Keratinocyte (primary cell): ENCODE measurements at regions not wholly inside any gene's neighbourhood (a gene's known extent, or its start where the extent isn't known, plus 50 kb on each side); places are given as distances from the start of the nearest gene placed in this dataset.
"Not testable (repeated sequence)": the region's sequence is repeated elsewhere in the genome, so short reads cannot be mapped to it uniquely, and the experiment has no call there.

Source experiments
- DNase-seq: peaks from one replicate; pipeline ENCODE4 v3.0.0-alpha.2; 2011; ENCODE audit warnings: low read depth, missing footprints, low spot score
- FAIRE-seq: peaks from 2 replicates; lab custom pipeline; 2011; peaks lifted over from hg19 to GRCh38; lab: Jason Lieb, UNC
- H2AFZ ChIP-seq: 2 replicates; pipeline ENCODE4 v1.6.0; 2012; ENCODE audit warnings: low read length, control low read depth, inconsistent platforms; ENCODE audit not compliant: control insufficient read depth
- H3K27ac ChIP-seq: 2 replicates; pipeline ENCODE4 v1.5.1; 2011; ENCODE audit warnings: low read length; ENCODE audit not compliant: control insufficient read depth, insufficient read depth
- H3K27me3 ChIP-seq: 3 replicates; pipeline ENCODE4 v1.6.0; 2011; ENCODE audit warnings: low read length; ENCODE audit not compliant: control insufficient read depth, insufficient read depth; ENCODE audit errors: extremely low read depth
- H3K36me3 ChIP-seq, 2 experiments: 2 replicates in 1 of 2; 3 replicates in 1 of 2; pipeline ENCODE4 v1.5.1; 2011; ENCODE audit warnings: low read length in 2 of 2, mild to moderate bottlenecking in 1 of 2; ENCODE audit not compliant: control insufficient read depth in 2 of 2, insufficient read depth in 2 of 2; ENCODE audit errors: extremely low read depth in 1 of 2
- H3K4me1 ChIP-seq: 3 replicates; pipeline ENCODE4 v1.5.1; 2011; ENCODE audit warnings: low read length; ENCODE audit not compliant: control insufficient read depth, insufficient read depth; ENCODE audit errors: extremely low read depth
- H3K4me2 ChIP-seq: 3 replicates; pipeline ENCODE4 v1.6.0; 2011; ENCODE audit warnings: low read depth, low read length; ENCODE audit not compliant: control insufficient read depth, insufficient read depth; ENCODE audit errors: extremely low read depth
- H3K4me3 ChIP-seq, 3 experiments: fragments of 200-600 bp in 1 of 3; sonication (generic) in 1 of 3; 2 replicates in 2 of 3; 3 replicates in 1 of 3; pipeline ENCODE4 v1.5.1; 2011 to 2016; ENCODE audit warnings: low read length in 3 of 3, mild to moderate bottlenecking in 3 of 3, control low read depth in 2 of 3, inconsistent platforms in 1 of 3, low read depth in 1 of 3, mixed read lengths in 1 of 3, mixed run types in 1 of 3, moderate library complexity in 1 of 3; ENCODE audit not compliant: control insufficient read depth in 2 of 3, insufficient read depth in 2 of 3; ENCODE audit errors: extremely low read depth in 1 of 3
- H3K79me2 ChIP-seq: 2 replicates; pipeline ENCODE4 v1.6.0; 2012; ENCODE audit warnings: low read length; ENCODE audit not compliant: control insufficient read depth, insufficient read depth
- H3K9ac ChIP-seq: 3 replicates; pipeline ENCODE4 v1.6.0; 2011; ENCODE audit warnings: low read length; ENCODE audit not compliant: control insufficient read depth, insufficient read depth; ENCODE audit errors: extremely low read depth
- H3K9me1 ChIP-seq: 3 replicates; pipeline ENCODE4 v1.6.0; 2011; ENCODE audit warnings: low read length; ENCODE audit not compliant: control insufficient read depth, insufficient read depth; ENCODE audit errors: extremely low read depth
- H3K9me3 ChIP-seq: 2 replicates; pipeline ENCODE4 v1.5.1; 2012; ENCODE audit warnings: low read depth, low read length; ENCODE audit not compliant: control insufficient read depth
- H4K20me1 ChIP-seq: 3 replicates; pipeline ENCODE4 v1.6.0; 2011; ENCODE audit warnings: low read length; ENCODE audit not compliant: control insufficient read depth, insufficient read depth; ENCODE audit errors: extremely low read depth
- EZH2 ChIP-seq: IDR thresholded peaks from one replicate; pipeline ENCODE4 v1.6.1; 2012; ENCODE audit warnings: inconsistent platforms, mild to moderate bottlenecking, low read length, moderate library complexity
- dilution Hi-C: fragments of 300-500 bp; cut with MboI; formaldehyde crosslinking; loops from one replicate; pipeline ENCODE4 v1.7.0; 2020; ENCODE audit warnings: low sequenced_read_pairs; ENCODE audit not compliant: extremely low pct_ligation_motif_present
- TF ChIP-seq, protein P1 (sequence below), 3 experiments: IDR thresholded peaks in 1 of 3; conservative IDR thresholded peaks in 1 of 3; optimal IDR thresholded peaks in 1 of 3; 2 replicates in 2 of 3; 3 replicates in 1 of 3; pipeline versions ENCODE3 to v1.5.1; 2011; ENCODE audit warnings: low read length in 3 of 3, mild to moderate bottlenecking in 3 of 3, moderate library complexity in 2 of 3, control low read depth in 1 of 3, inconsistent platforms in 1 of 3; ENCODE audit not compliant: insufficient read depth in 2 of 3; ENCODE audit errors: extremely low read depth in 1 of 3

DNA sequence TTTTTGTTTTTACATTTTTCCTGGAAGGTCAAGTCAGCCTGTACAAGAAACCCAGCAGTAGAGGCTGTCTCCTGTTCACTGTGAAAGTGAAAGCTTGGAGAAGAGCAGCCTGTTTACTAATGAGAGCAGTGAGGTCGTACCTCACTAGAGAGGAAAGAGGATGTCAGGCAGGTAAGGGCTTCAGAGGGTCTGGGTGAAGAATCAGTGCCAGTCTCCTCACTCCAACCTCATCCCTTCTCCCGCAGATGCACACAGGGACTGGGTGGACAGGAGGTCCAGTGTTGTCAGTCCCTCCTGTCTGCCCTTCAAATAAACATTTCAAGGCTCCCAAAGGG lies 462.5 kb downstream of the KLF5 start:
- Histone ChIP-seq H3K27me3 (no peaks in the 10 kb centered on the region), H3K4me2 (peak overlapping the region; percentile 57), H2AFZ (peak overlapping the region; percentile 83), H3K9me3 (no peaks in the 10 kb centered on the region), H3K4me1 (peaks cover 4% of the 10 kb centered on the region), H3K36me3 (no peaks in the 10 kb centered on the region), H4K20me1 (no peaks in the 10 kb centered on the region), H3K4me3 (peak overlapping the region in 1 of 3 experiments; percentile 28), H3K27ac (no peak overlapping the region), H3K9ac (peak overlapping the region; percentile 35), H3K79me2 (no peaks in the 10 kb centered on the region), H3K9me1 (no peaks in the 10 kb centered on the region)
- dilution Hi-C loops: no loop called here
- FAIRE-seq: peak; percentile 29
- DNase-seq: no peak
- TF ChIP-seq EZH2: no peak
- TF ChIP-seq, protein P1, sequence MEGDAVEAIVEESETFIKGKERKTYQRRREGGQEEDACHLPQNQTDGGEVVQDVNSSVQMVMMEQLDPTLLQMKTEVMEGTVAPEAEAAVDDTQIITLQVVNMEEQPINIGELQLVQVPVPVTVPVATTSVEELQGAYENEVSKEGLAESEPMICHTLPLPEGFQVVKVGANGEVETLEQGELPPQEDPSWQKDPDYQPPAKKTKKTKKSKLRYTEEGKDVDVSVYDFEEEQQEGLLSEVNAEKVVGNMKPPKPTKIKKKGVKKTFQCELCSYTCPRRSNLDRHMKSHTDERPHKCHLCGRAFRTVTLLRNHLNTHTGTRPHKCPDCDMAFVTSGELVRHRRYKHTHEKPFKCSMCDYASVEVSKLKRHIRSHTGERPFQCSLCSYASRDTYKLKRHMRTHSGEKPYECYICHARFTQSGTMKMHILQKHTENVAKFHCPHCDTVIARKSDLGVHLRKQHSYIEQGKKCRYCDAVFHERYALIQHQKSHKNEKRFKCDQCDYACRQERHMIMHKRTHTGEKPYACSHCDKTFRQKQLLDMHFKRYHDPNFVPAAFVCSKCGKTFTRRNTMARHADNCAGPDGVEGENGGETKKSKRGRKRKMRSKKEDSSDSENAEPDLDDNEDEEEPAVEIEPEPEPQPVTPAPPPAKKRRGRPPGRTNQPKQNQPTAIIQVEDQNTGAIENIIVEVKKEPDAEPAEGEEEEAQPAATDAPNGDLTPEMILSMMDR (optimal IDR thresholded peaks at IDR 0.05 in 1 of 3, IDR thresholded peaks at IDR 0.05 in 1 of 3, conservative IDR thresholded peaks at IDR 0.05 in 1 of 3; ENCODE audit: extremely low read depth in 1 of 3, insufficient read depth in 2 of 3, low read length in 3 of 3): no peak

DNA sequence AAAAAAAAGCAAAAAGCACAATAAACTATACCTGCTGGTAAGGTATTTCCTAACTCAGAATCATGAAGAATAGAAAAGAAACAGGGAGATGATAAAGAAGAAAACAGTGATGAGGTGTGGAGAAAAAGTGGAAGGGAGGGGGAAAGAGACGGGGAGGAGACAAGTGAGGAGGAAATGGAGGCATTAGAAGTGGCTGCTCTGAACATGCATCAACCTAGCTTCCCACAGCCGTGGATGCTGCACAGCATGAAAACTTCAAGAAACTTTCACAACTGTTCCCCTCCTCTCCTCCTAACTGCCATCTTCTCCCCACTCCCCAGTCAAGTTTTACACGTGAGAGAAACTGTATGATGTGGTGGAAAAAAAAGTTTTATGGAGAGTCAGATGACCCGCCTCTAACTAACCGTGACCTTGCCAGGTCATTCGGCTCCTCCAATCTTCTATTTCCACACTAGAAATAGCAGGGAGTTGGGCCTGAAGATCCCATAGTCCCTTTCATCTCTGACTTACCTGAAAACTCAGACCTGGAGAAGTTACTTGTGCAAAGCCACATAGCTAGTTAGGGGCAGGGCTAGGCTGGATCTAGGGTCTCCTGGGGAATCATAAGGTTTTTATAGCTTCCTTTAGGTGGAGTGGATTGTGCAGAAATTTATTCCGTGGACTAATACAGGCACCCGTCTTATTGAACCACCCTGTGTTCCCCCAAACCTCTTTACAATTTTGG lies 461.9 kb downstream of the KLF5 start:
- H2AFZ ChIP-seq: peak overlapping the region; percentile 83
- no peak overlapping the region for H3K27ac ChIP-seq
- no peaks in the 10 kb centered on the region for H3K36me3 ChIP-seq
- H3K79me2 ChIP-seq: no peaks in the 10 kb centered on the region
- FAIRE-seq (no peak), DNase-seq (no peak)
- peak overlapping the region; percentile 35 for H3K9ac ChIP-seq
- peaks cover 4% of the 10 kb centered on the region for H3K4me1 ChIP-seq
- peak overlapping the region; percentile 57 for H3K4me2 ChIP-seq
- no peak for TF ChIP-seq EZH2
- TF ChIP-seq, protein P1 (optimal IDR thresholded peaks at IDR 0.05 in 1 of 3, IDR thresholded peaks at IDR 0.05 in 1 of 3, conservative IDR thresholded peaks at IDR 0.05 in 1 of 3; ENCODE audit: extremely low read depth in 1 of 3, insufficient read depth in 2 of 3, low read length in 3 of 3): no peak
- dilution Hi-C loops: no loop called here
- no peaks in the 10 kb centered on the region for H3K9me1 ChIP-seq
- H3K27me3 ChIP-seq: no peaks in the 10 kb centered on the region
- H3K4me3 ChIP-seq: peak overlapping the region in 1 of 3 experiments; percentile 28
- H3K9me3 ChIP-seq: no peaks in the 10 kb centered on the region
- no peaks in the 10 kb centered on the region for H4K20me1 ChIP-seq

DNA sequence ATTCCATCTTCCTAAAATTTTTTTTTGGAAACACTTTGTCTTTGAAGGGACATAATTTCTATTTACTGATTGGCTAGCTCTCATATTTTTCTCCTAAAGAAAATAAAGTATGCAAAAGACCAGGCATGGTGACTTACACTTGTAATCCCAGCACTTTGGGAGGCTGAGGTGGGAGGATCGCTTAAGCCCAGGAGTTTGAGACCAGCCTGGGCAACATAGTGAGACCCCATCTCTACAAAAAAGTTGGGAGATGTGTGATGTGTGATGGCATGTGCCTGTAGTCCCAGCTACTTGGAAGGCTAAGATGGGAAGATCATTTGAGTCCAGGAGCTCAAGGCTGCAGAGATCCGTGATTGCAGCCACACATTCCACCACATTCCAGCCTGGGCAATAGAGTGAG lies 461.3 kb downstream of the KLF5 start:
- dilution Hi-C loops, H3K36me3 ChIP-seq: not testable (repeated sequence)

More for the DNA sequence above, 461.3 kb downstream of the KLF5 start:
- H3K27ac ChIP-seq, H3K79me2 ChIP-seq, H3K27me3 ChIP-seq, H3K4me1 ChIP-seq, H2AFZ ChIP-seq, H3K4me2 ChIP-seq, DNase-seq, H3K9ac ChIP-seq, H3K9me1 ChIP-seq, H3K4me3 ChIP-seq, FAIRE-seq, H3K9me3 ChIP-seq, H4K20me1 ChIP-seq: not testable (repeated sequence)
